Fibroblast of skin of abdomen (primary cell): ENCODE measurements at regions not wholly inside any gene's neighbourhood (a gene's known extent, or its start where the extent isn't known, plus 50 kb on each side); places are given as distances from the start of the nearest gene placed in this dataset.
A peak's percentile ranks its signal among the peaks of the same experiment; 100 is the strongest.

ENCODE experiments used
- DNase-seq: peaks from one replicate; pipeline ENCODE4 v3.0.0-alpha.2; 2013

GRCh38 chr4:3667258-3667657 is 98.9 kb upstream of the ADRA2C start:
- DNase-seq, result no peak

- DNase-seq, result no peak
Measured at GRCh38 chr4:3666263-3666662, 99.9 kb upstream of the ADRA2C start.

- no peak for DNase-seq
Measured at GRCh38 chr4:3665360-3665891, 100.8 kb upstream of the ADRA2C start.

- DNase-seq, result no peak
Measured at GRCh38 chr4:3663791-3664190, 102.4 kb upstream of the ADRA2C start.

GRCh38 chr4:3662516-3662915 is 103.7 kb upstream of the ADRA2C start:
- DNase-seq, result no peak

GRCh38 chr4:3661989-3662388 is 104.2 kb upstream of the ADRA2C start:
- DNase-seq, result no peak

- no peak for DNase-seq
Measured at GRCh38 chr4:3660928-3661515, 105.2 kb upstream of the ADRA2C start.

GRCh38 chr4:3660086-3660927 is 105.9 kb upstream of the ADRA2C start:
- DNase-seq, result no peak

- no peak for DNase-seq
Measured at GRCh38 chr4:3659131-3659530, 107.1 kb upstream of the ADRA2C start.

- no peak for DNase-seq
Measured at GRCh38 chr4:3658530-3658913, 107.7 kb upstream of the ADRA2C start.

- peak; percentile 54 for DNase-seq
Measured at GRCh38 chr4:3657902-3658529, 108.2 kb upstream of the ADRA2C start.

GRCh38 chr4:3656416-3657356 is 109.5 kb upstream of the ADRA2C start:
- no peak for DNase-seq

- DNase-seq, result no peak
Measured at GRCh38 chr4:3655963-3656362, 110.2 kb upstream of the ADRA2C start.

- no peak for DNase-seq
Measured at GRCh38 chr4:3655485-3655884, 110.7 kb upstream of the ADRA2C start.

- no peak for DNase-seq
Measured at GRCh38 chr4:3654036-3654807, 112.0 kb upstream of the ADRA2C start.

GRCh38 chr4:3652586-3652985 is 113.6 kb upstream of the ADRA2C start:
- no peak for DNase-seq

- no peak for DNase-seq
Measured at GRCh38 chr4:3651267-3651845, 114.8 kb upstream of the ADRA2C start.

GRCh38 chr4:3649491-3649890 is 116.7 kb upstream of the ADRA2C start:
- no peak for DNase-seq

- no peak for DNase-seq
Measured at GRCh38 chr4:3648731-3649130, 116.5 kb upstream of the LRPAP1 start.

GRCh38 chr4:3648195-3648594 is 116.0 kb upstream of the LRPAP1 start:
- no peak for DNase-seq

- DNase-seq, result no peak
Measured at GRCh38 chr4:3647421-3647820, 115.2 kb upstream of the LRPAP1 start.
